Vagina (tissue), 2 donors: ENCODE measurements at regions not wholly inside any gene's neighbourhood (a gene's known extent, or its start where the extent isn't known, plus 50 kb on each side); places are given as distances from the start of the nearest gene placed in this dataset.

Experiments used
- DNase-seq, 2 donors: peaks; one replicate each; pipeline ENCODE4 v3.0.0-alpha.2; 2017; ENCODE audit errors: extremely low spot score in 2 of 2
- H3K27ac ChIP-seq: fragments of 200-600 bp; sonication (generic); one replicate; pipeline ENCODE4 v1.5.1; 2019
- H3K27me3 ChIP-seq: fragments of 200-600 bp; sonication (generic); one replicate; pipeline ENCODE4 v1.5.1; 2019
- H3K36me3 ChIP-seq, 2 donors: fragments of 200-600 bp; sonication (generic); one replicate each; pipeline ENCODE4 v1.5.1; 2017 to 2019
- H3K4me1 ChIP-seq: fragments of 200-600 bp; sonication (generic); one replicate; pipeline ENCODE4 v1.5.1; 2019
- H3K4me3 ChIP-seq, 2 donors: fragments of 200-600 bp; sonication (generic); 1 replicate in 1 of 2; 2 replicates in 1 of 2; pipeline ENCODE4 v1.5.1; 2016 to 2019
- H3K9me3 ChIP-seq: fragments of 200-600 bp; sonication (generic); one replicate; pipeline ENCODE4 v1.5.1; 2019
- POLR2A ChIP-seq, 2 donors: fragments of 450-650 bp; IDR thresholded peaks; one replicate each; pipeline ENCODE4 v1.6.1; 2017; ENCODE audit warnings: antibody characterized with exemption in 2 of 2, mild to moderate bottlenecking in 2 of 2, moderate library complexity in 2 of 2
- POLR2AphosphoS5 ChIP-seq, 2 donors: sonication (generic); formaldehyde crosslinking; IDR thresholded peaks; one replicate each; pipeline ENCODE4 v1.9.0; 2017; ENCODE audit warnings: antibody characterized with exemption in 2 of 2, mild to moderate bottlenecking in 2 of 2, low read depth in 1 of 2; ENCODE audit not compliant: insufficient read depth in 1 of 2
- intact Hi-C: fragments of 100-400 bp; cut with DNase I; formaldehyde crosslinking; loops from one replicate; pipeline ENCODE4 v1.15.1; 2023
- TF ChIP-seq, protein P1 (sequence below), 3 experiments: fragments of 450-650 bp in 2 of 3; fragments of 200-600 bp in 1 of 3; sonication (generic) in 1 of 3; IDR thresholded peaks; one replicate each; pipeline ENCODE4 v1.5.1; 2017 to 2019; ENCODE audit warnings: antibody characterized with exemption in 3 of 3, mild to moderate bottlenecking in 2 of 3, moderate library complexity in 2 of 3

DNA sequence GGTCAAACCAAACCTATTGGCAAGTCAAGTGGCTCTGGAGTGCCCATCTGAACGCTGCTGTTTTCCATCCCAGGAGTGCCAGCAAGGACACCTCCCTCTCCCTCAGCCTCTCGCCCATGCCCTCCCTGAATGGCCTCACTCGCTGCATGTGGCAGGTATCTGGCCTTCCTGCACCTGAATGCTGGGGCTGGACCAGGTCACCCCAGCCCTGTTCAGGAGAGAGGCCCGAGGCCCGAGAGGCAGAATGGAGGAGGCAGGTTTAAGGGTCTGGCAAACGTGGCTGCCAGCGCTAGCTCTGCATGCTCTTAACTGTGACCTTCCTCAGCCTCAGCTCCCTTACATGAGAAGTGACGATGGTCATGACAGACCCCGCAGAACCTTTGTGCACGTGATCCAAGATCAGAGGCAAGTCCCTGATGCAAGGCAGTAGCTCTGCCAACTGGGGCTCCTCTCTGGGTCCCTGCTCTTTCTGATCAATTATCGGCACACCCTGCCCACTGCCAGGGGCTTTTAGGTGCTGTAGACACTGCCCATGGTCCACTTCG lies 295.7 kb upstream of the ZMIZ1 start:
- intact Hi-C loops: no loop called here
- no peaks in the 10 kb centered on the region for H3K27me3 ChIP-seq
- TF ChIP-seq POLR2A (IDR thresholded peaks at IDR 0.05) (no peak), POLR2AphosphoS5 (IDR thresholded peaks at IDR 0.05; ENCODE audit: insufficient read depth in 1 of 2, low read depth in 1 of 2) (no peak)
- TF ChIP-seq, protein P1, sequence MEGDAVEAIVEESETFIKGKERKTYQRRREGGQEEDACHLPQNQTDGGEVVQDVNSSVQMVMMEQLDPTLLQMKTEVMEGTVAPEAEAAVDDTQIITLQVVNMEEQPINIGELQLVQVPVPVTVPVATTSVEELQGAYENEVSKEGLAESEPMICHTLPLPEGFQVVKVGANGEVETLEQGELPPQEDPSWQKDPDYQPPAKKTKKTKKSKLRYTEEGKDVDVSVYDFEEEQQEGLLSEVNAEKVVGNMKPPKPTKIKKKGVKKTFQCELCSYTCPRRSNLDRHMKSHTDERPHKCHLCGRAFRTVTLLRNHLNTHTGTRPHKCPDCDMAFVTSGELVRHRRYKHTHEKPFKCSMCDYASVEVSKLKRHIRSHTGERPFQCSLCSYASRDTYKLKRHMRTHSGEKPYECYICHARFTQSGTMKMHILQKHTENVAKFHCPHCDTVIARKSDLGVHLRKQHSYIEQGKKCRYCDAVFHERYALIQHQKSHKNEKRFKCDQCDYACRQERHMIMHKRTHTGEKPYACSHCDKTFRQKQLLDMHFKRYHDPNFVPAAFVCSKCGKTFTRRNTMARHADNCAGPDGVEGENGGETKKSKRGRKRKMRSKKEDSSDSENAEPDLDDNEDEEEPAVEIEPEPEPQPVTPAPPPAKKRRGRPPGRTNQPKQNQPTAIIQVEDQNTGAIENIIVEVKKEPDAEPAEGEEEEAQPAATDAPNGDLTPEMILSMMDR (IDR thresholded peaks at IDR 0.05): no peak
- H3K4me1 ChIP-seq: peaks cover 37% of the 10 kb centered on the region
- DNase-seq: no peak
- H3K36me3 ChIP-seq: no peaks in the 10 kb centered on the region
- H3K4me3 ChIP-seq: no peak overlapping the region
- peak overlapping the region; percentile 69 for H3K27ac ChIP-seq
- H3K9me3 ChIP-seq: no peaks in the 10 kb centered on the region

DNA sequence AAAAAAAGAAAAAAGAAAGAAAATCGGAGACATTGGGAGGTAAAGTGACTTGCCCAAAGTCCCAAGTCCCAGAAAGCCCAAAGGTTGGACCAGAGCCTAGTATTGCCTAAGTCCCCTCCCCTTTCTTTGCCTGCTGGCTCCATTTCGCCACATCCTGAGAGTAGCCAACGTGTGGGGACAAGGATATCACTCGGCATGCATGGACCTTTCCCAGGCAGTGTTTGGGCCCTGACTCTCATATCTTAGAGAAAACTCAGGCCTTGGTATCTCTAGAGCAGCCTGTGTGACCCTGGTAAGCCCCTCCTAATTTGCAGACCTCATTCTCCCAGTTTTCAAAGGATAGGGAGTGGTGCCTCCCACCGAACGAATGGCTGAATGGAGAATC lies 294.2 kb upstream of the ZMIZ1 start:
- no peak overlapping the region for H3K27ac ChIP-seq

DNA sequence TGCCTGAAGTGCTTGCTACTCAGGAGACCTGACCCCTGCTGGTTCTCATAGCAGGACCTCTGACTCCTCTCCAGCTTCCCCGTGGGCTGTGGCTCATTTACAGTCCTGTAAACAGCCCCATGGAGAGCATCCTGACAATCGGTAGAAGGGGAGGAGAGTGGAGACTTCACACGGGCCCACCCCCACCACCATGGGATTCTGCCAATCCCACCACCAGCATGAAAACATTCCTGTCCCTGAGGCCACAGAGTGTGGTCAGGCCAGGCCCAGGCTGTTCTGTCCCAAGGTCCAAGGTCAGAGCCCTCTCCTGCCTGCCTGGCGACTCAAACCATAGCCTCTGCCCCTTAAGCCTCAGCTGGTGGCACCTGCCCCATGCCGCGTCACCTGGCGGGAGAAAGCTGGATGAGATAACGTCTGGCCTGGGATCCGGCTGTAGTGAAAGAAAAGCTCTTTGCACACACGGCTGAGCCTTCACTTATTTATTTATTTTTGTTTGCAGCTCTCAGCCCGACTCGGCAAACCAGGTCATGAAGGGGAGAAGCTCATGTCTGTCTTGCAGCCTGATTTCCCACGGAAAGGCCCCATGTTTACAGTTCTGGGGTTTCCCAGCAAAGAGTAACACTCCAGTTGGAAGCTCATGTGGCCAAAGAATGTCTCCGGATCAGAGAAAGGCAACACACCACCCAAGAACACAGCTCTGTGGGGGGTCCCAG lies 293.6 kb upstream of the ZMIZ1 start:
- no peaks in the 10 kb centered on the region for H3K9me3 ChIP-seq
- TF ChIP-seq POLR2AphosphoS5 (IDR thresholded peaks at IDR 0.05; ENCODE audit: insufficient read depth in 1 of 2, low read depth in 1 of 2) (peak in 1 of 2 donors; percentile 45), POLR2A (IDR thresholded peaks at IDR 0.05) (no peak)
- TF ChIP-seq, protein P1 (IDR thresholded peaks at IDR 0.05): no peak
- H3K4me1 ChIP-seq: peaks cover 42% of the 10 kb centered on the region
- no peak overlapping the region for H3K4me3 ChIP-seq
- no peak for DNase-seq
- H3K27ac ChIP-seq: peak overlapping the region; percentile 60
- no peaks in the 10 kb centered on the region for H3K36me3 ChIP-seq
- intact Hi-C loops: no loop called here
- no peaks in the 10 kb centered on the region for H3K27me3 ChIP-seq

More for the DNA sequence above, 294.2 kb upstream of the ZMIZ1 start:
- Histone ChIP-seq H3K9me3 (no peaks in the 10 kb centered on the region), H3K27me3 (no peaks in the 10 kb centered on the region), H3K4me1 (peaks cover 42% of the 10 kb centered on the region), H3K4me3 (no peak overlapping the region), H3K36me3 (no peaks in the 10 kb centered on the region)
- DNase-seq: no peak
- TF ChIP-seq POLR2A (IDR thresholded peaks at IDR 0.05): no peak
- intact Hi-C loops: no loop called here

DNA sequence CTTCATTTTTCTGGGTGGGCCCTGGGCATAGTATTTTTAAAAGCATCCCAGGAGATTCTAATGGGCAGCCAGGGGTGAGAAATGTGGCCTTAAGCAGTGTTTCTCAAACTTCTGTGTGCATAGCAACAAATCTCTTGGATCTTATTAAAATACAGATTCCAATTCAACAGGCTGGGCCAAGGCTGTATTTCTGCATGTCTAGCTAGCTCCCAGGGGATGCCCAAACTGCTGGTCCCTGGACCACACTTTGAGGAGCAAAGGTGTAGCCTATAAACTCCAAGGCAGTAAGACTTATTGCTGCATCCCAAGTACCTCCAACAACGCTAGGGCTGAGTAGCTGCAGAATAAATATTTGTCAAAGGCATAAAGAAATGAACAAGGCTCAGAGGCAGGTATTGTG lies 292.9 kb upstream of the ZMIZ1 start:
- Histone ChIP-seq H3K27me3 (no peaks in the 10 kb centered on the region), H3K4me1 (peaks cover 42% of the 10 kb centered on the region), H3K9me3 (no peaks in the 10 kb centered on the region), H3K4me3 (no peak overlapping the region), H3K36me3 (no peaks in the 10 kb centered on the region), H3K27ac (peak overlapping the region; percentile 60)
- no peak for DNase-seq
- TF ChIP-seq, protein P1 (IDR thresholded peaks at IDR 0.05): no peak
- TF ChIP-seq POLR2A (IDR thresholded peaks at IDR 0.05): no peak
- TF ChIP-seq POLR2AphosphoS5 (IDR thresholded peaks at IDR 0.05; ENCODE audit: insufficient read depth in 1 of 2, low read depth in 1 of 2): no peak
- intact Hi-C loops: no loop called here

DNA sequence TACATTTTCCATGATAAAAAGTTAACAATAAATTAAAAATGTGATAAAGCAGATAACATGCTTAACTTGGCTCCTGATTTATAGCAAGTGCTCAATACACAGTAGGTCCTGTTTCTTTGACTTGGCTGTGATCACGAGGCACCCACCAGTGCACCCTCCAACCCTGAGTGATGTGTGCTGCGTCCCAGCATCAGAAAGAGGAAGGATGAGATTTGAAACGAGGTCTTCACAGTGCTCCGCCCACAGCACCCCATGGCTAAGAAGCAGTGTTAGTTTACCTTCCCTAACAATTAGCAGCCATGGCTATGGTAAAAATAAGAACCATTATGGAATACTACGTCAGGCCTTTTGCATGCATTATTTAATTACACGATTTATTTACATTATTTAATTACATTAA lies 292.0 kb upstream of the ZMIZ1 start:
- H3K4me3 ChIP-seq: no peak overlapping the region
- no peaks in the 10 kb centered on the region for H3K9me3 ChIP-seq
- DNase-seq: no peak
- H3K36me3 ChIP-seq: no peaks in the 10 kb centered on the region
- peak overlapping the region; percentile 72 for H3K27ac ChIP-seq
- H3K4me1 ChIP-seq: peaks cover 42% of the 10 kb centered on the region
- no peak for TF ChIP-seq POLR2A (IDR thresholded peaks at IDR 0.05)
- TF ChIP-seq, protein P1 (IDR thresholded peaks at IDR 0.05): no peak
- no peak for TF ChIP-seq POLR2AphosphoS5 (IDR thresholded peaks at IDR 0.05; ENCODE audit: insufficient read depth in 1 of 2, low read depth in 1 of 2)
- intact Hi-C loops: no loop called here
- no peaks in the 10 kb centered on the region for H3K27me3 ChIP-seq
